Activated CD4-positive, alpha-beta T cell treated with anti-CD3 and anti-CD28 coated beads, Interleukin-2, amount 50 U/mL, for 4 hours (primary cell): ENCODE measurements at regions not wholly inside any gene's neighbourhood (a gene's known extent, or its start where the extent isn't known, plus 50 kb on each side); places are given as distances from the start of the nearest gene placed in this dataset.
"Not testable (repeated sequence)": the region's sequence is repeated elsewhere in the genome, so short reads cannot be mapped to it uniquely, and the experiment has no call there.

Experiments
- DNase-seq, 2 experiments: peaks; one replicate each; pipeline ENCODE4 v3.0.0-alpha.2; 2020

DNA sequence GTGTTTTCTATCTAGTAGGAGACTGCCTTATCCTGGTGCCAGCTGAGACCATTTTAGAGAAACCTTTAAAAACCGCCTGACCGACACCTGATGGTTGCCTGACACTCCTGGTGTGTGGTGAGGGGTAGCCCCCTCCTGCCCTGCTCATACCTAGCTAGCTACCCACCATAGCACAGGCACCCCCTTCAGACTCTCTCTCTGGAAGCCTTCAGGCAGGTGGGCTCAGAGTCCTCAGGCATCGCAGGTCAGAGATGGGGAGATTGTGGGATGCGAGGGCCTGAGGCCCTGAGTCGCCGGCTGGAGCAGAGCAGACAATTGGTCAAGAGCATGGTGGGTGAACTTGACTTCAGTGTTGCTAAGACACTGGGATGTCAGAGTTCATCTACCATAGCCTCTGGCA lies 424.6 kb downstream of the BRD1 start:
- DNase-seq, result no peak

DNA sequence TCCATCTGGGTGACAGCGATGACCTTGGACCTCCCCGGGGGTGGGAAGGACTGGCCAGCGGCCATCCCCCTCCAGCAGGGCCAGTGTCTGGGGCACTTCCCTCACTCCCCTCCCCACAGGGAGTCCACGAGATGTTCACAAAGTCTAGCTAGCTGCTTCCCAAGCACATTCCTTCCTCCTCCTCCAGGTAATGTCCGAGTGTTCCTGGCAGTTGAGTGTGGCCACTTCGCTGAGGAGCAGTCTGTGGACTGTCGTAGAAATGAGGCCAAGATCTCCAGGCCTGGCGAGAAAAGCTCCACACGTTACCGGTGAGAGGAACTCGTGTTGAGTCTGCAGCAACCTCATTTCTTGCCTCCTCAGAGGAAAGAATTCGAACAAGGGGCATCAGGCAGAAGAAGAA lies 425.5 kb downstream of the BRD1 start:
- no peak for DNase-seq

DNA sequence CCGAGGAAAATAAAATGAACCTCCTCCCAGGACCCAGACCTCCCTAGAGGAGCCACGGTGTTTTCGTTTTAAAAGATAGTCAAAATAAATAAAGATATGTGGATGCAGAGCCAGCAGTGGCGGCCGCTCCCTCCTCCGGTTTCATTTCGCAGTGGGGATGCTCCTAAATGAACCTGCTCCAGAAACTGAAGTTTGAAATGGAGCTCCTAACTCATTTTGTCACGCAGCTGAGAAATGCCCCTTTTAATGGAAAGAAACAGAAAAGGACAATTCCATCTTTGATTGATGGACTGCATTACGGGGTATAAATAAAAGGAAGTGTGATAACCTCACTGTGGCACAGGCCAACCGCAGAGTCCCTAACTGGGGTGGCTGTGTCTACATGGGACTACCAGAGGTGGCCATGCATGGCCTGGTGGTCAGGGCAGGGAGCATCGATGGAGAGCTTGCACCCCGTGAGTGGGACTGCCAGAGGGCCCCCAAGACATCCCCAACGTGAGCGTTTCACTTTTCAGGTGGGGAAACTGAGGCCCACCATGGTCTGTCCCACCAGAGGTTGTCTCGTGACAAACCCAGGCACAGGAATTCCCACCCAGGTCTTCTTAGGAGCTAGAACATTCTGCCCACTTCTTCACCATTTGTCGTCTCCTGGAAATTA lies 426.6 kb downstream of the BRD1 start:
- no peak for DNase-seq

DNA sequence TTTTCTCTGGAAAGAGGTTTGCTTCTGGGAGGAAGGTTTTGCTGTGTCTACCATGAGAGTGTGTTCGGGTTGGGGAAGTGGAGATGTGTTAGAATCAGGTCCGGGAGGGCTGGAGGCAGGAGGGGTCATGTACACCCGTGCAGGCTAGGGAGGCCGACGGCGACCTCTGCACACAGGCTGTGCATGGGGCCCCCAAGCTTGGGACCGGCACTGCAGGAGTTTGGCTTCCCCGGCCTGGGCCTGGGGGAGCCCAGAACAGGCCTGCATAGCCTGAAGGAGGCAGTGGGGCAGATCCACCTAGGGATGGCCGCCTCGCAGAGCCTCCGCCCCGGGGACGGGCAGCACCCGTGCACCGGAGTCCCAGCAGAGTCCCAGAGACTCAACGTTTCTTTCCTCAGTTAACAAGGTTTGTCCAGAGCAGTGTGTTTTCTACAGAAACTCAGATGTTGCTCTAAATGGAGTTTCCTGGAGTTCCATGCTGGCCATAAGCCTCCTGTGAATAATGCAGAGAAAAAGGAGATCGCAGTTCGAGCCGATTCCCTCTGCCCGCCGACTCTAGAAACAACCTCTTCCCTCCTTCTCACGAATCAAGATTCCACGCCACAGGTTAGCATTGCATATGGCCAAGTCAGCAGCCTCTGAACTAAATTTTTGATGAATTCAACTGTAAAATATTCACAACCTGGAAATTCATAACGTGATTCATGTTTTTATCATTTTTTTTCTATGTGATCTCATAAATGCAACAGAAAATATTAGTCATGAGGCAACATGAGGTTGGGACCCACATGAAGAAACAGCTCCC lies 427.3 kb downstream of the BRD1 start:
- DNase-seq, result no peak

DNA sequence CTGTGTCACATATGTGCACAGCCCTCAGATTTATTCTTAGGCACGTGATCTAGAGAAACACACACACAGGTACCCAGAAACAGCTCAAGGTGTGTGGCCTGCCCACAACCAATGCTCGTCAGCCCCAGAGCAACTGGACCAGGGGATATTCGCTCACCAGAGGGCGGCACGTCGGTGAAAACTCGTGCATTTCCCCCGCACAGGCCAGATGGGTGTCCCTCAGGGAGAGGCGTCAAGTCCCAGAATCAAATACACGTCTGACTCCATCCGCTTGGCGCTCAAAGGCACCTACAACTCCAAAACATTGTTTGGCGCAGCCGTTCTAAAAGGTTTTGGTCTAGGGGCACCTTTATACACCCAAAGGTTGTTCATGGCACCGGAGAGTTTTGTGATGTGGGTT lies 429.0 kb downstream of the BRD1 start:
- no peak for DNase-seq

DNA sequence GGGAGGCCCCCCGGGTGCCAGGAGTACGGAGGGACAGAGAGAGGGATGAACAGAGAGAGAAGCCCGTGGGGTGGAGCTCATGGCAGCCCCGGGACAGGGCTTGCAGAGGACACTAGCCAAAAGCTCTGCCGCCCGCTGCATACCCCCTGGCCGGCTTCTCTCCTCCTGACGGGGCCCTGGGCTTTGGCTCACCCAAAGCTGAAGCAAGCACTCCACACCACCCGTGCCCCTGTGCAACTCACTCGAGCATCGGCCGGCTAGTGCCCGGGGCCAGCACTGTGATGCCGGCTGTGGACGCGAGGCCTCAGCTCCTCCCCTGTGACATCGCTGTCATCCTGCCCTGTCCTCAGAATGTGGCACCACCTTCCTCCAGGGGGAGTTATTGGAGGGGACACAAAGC lies 429.6 kb downstream of the BRD1 start:
- DNase-seq, result no peak

DNA sequence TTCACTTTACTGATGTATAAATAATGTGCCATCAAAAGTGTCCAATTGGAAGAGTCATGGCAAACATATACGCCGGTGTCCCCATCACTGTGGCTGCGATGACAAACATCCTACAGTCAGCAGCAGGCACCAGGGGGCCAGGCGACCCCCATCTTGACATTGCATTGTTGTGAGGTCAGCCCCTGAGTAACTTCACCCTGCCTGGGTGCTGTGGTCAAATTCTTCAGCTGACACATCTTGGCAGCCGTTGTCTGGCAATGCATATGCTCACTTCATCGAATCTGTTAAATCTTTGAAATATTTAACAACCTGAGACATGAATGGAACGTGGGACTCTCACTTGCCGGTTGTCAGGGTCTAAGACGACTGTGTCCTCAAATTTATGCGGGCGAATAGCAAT lies 430.9 kb downstream of the BRD1 start:
- no peak for DNase-seq

DNA sequence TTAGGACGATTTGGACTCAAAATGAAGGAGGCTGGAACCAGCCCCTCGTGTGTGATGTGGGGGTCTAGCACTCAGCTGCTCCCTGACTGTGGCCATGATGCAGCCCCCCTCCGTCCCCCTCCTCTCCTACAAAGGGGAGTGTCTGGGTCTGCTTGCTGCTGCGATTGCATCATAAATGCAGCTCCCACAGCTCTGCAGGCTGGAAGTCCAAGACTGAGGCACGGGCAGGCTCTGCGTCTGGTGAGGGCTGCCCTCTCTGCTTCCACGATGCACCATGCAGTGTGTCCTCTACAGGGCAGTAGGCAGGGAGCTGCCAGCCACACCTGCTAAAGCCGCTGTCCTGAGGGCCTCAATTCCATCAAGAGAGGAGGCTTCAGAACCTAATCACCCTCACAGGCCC lies 432.1 kb downstream of the BRD1 start:
- DNase-seq, result no peak

DNA sequence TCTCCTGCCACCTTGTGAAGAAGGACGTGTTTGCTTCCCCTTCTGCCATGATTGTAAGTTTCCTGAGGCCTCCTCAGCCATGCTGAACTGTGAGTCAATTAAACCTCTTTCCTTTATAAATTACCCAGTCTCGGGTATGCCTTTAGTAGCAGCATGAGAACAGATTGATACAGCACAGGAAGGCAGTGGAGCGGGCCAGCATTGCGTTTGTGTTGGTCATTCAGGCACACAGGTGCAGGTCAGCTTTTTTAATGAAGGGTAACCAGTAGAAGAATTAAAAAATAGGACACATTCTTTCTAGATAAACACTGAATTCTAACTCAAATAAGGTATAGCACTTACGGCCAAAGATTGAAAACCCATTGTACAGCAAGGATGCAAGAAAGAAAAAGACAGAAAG lies 432.6 kb downstream of the BRD1 start:
- not testable (repeated sequence) for DNase-seq

DNA sequence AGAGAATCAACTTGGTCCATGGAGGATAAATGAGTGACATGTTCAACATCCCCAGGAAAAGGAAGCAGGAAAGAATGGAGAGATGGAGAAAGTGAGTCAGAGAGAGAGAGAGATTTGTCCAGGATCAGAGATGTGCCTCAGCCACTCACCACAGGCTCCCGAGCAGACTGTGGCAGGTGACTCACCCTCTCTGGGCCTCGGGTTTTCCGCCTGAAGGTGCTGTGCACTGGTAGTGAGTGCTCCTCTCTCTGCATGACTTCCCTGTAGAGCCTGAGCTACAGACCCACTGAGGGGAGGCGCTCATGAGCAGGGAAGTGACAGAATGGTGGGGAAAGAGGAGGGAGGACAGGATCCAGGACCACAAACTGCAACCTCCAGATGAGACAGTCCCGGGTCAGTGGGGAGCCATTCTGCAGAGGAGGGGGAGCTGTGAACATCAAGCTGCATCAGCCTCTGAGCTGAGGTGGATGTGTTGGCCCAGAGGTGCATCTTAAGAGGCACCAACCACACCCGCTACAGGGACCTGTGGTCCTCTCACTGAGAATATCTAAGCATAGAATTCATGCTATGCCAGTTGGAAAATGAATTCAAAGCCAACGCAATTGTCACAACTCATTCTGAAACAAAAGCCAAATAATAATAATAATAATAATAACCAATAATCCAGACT lies 433.4 kb downstream of the BRD1 start:
- DNase-seq, result no peak

DNA sequence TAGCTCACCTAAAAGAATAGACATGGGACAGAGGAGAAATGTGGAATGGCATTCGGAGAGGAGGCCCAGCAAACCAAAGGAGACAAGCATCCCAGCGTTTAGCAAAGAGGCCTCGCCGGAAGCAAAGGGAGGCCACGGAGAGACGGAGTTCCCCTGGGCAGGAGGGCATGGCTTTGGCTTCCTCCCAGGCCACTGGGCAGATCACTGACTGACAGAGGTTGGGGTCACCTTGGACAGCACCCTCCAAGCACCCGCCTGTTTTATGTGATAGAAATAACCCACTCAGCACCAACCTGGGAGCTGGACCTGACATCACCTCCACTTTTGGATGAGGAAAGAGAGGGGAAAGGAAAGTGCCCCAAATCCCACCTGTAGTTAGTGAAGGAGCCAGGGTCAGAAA lies 434.1 kb downstream of the BRD1 start:
- DNase-seq, result no peak

DNA sequence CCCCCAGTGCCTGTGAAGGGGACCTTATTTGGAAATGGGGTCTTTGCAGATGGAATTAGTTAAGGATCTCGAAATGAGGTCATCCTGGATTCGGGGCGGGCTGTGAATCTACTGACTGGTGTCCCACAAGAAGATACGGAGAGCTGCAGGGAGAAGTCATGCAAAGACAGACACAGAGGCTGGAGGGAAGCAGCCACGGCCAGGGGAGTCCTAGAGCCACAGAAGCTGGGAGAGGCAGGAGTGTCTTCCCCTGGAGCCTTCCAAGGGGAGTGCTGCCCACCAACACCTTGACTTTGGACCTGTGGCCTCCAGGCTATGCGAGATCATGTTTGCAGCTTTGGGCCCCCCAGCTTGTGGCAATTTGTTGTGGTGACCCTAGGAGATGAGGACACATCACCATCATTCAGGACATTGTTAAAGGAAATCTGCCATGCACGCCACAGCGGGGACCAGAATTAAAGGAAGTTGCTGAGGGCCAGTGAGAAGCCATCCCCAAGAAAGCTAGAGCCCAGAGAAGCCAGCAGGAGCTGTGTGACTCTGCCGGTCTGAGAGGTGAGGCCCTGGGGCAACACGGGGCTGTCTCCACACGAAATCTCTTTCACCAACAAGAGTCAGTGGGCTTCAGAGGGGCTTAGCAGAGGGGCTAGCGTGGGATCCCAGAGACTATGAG lies 434.7 kb downstream of the BRD1 start:
- DNase-seq, result no peak

DNA sequence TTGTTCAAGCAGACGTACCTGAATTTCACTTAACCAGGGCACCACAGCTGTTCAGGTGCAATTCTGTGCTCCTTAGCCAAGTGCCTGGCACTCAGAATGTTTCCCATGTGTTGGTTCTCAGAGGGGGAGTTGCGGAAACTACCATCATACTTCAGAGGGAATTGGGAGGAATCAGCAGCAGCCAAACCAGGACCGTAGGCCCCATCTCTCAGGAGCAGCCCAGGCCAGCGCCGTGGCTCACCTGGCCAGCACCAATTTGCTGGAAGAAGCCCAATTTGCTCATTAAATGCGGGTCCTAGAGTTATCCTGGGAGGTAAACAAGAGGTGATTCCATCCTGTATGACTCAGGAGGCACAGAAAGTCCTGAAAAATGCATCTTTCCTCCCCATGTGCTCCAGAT lies 435.4 kb downstream of the BRD1 start:
- DNase-seq, result no peak

DNA sequence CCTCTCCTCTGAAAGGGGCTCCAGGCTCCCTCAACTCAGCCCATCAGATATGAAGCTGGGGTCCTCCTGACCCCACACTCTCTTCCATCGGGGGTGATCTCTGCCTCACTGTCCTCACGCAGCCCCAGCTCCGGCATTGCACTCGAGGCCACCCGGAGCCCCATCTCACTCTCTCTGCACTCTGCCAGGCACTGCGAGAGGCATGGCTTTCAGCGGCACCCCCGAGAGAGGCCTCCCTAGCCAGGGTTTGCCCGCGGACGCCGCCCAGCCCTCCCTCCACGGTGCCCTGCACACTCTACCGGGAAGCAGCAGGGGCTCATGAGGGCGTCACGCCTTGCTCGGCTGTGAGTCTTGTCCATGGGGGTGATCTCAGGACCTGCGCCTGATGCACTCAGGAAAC lies 436.2 kb downstream of the BRD1 start:
- no peak for DNase-seq

DNA sequence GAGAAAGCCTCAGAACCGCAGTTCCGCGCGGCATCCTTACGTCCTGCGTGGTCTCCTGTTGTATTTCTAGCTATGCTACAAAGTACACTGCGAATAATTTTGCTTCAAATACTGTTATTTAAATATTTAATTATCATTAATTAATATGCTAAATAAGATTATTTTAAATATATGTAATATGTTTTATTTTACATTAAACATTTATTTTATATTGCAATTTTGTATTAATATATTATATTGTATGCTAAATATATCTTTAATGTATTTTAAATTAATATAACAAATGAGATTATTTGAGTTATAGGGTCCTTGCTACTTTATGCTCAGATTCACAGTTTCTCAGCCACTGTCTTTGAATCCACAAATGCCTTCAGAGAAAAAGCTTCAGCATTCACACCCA lies 436.7 kb downstream of the BRD1 start:
- no peak for DNase-seq

DNA sequence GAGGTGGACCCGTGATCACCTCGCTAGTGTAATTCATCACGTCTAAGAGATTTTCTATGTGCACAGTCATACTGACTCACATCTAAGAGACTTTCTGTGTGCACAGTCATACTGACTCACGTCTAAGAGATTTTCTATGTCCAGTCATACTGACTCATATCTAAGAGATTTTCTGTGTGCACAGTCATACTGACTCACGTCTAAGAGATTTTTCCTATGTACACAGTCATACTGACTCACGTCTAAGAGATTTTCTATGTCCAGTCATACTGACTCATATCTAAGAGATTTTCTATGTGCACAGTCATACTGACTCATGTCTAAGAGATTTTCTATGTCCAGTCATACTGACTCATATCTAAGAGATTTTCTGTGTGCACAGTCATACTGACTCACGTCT lies 443.8 kb downstream of the BRD1 start:
- DNase-seq, result not testable (repeated sequence)

DNA sequence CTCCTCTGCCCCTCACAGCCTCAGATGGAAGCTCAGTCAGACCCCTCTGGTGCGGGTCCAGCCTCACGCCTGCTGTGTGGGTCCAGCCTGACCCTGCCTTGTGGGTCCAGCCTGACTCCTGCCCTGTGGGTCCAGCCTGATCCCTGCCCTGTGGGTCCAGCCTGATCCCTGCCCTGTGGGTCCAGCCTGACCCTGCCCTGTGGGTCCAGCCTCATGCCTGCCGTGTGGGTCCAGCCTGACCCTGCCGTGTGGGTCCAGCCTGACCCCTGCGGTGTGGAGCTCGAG lies 445.3 kb downstream of the BRD1 start:
- no peak for DNase-seq

DNA sequence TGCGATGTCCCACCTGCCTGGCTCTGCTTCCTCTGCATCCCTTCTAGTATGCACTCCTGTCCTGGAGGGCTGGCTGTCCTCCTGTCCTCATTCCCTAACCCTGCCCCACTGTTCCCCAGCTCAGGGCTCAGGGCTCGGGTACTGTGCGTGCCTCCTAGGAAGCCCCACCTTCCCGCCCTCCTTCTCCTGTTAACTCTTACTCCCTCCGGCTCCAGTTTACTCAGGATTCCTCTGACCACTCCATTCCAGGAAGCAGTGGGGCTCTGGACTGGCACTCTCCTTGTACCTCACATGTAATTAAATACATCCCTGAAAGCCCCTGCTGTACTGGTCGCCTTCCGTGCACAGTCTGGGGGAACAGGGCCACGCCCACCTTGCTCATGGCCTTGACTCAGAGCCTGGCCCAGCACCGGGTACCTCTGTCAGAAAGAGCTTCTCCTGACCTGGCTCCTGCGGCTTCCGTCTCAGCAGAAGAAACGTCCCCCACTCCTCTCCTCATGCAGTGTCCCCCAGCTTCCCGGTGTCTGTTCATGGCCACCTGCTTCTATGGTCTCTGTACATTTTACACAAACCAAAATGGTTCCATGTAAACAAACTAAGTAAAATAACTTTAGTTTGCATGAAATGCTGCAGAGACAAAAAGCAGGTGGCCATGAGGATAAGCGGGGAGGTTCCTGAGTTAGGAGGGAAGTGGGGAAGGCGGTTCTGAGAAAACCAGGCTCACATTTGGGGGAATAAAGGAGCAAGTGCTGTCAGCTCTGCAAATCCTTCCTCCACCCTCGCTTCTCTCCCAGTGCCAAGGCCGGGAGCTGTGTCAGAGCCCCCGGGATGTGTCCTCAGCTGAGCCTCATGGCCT lies 445.9 kb downstream of the BRD1 start:
- DNase-seq, result no peak

DNA sequence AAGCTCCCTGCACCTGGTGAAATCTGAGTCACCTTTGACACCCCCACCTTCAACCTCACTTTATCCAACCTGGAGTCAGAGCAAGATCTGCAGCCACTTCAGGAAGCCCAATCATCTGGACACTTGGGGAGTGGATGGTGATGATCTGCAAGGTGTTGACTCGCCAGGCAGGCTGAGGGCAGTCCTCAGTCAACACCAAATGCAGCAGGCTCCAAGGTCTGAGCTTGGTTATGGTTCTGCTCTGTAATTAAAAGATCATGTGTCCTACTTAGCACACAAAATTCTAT lies 446.9 kb downstream of the BRD1 start:
- DNase-seq, result no peak

DNA sequence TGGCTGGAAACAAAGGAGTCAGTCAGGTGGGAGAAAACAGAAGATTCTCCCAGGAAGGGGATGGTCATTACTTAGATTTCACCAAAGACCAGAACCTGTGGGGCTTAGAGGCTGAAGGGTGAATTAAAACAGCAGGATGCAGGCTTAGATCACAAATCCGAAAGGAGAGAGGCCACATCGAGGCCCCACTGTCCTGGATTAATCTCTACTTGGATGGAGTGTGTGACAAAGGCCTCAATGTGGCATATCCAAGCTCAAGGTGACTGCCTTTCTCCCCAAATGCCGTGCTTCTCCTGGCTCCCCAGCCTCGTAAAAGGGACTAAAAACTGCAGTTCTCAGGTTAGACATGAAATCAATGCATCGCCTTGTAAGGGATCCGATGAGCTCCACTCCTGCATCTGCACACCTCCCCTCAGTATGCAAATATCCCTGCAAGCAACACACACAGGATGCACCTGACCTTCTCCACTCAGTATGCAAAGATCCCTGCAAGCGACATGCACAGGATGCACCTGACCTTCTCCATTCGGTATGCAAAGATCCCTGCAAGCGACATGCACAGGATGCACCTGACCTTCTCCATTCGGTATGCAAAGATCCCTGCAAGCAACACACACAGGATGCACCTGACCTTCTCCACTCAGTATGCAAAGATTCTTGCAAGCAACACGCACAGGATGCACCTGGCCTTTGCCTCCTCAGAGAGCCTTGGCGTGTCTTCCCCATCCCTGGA lies 447.4 kb downstream of the BRD1 start:
- DNase-seq, result no peak

DNA sequence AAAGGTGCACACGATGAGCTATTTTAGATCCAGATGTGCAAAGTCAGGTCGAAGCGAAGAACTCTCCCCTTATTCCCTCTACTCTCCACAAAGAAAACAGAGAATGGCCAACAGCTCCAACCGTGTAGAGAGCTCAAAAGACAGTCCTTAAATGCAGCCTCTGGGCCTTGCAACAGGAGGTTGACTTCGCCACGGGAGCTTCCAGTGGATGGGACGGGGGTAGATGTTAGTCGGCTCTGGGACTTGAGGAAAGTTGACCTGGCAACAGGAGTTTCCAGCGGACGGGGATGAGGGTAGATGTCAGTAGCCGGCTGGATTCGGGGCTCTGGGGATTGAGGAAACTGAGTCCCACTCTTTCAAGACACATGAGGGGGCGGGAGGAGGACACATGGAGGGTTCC lies 450.4 kb downstream of the BRD1 start:
- no peak for DNase-seq

DNA sequence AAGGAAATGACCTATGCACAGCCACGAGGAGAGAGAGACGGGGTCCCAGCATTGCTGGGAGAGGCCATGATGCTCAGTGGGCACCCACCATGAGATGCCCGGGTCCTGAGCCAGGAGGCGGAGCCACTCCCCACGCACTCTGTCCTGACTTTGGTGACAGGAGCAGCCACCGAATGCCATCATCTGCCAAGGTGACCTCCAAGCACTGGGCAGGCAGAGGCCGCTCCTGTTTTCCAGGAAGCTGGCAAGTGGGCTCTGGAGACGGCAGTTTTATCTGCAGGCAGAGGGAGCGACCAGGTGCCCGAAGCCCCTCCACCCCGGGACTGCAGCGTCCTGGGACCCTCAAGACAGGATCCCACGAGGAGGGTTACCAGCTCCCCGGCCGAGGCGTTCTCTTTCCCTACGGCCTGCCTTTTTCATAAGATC lies 453.9 kb downstream of the BRD1 start:
- no peak for DNase-seq

DNA sequence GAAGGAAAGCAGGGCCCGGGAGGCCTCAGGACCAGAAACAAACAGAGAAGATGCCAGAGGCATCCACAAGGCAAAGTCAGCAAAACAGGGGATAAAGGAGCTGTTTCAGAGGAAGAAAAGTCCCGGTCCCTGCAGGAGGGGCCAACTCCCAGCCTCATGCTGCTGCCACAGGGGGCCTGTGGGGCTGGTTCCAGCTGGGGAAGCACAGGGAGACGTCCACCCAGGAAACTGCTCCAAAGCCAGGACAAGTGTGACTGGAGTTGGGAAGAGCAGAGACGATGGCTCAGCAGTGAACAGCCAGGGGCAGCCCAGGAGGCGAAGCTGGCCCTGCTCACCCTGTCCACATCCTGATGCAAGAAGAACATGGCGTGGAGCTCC lies 454.4 kb downstream of the BRD1 start:
- DNase-seq, result no peak
